GM19397 (cell line): ENCODE measurements at regions not wholly inside any gene's neighbourhood (a gene's known extent, or its start where the extent isn't known, plus 50 kb on each side); places are given as distances from the start of the nearest gene placed in this dataset.
"Not testable (repeated sequence)": the region's sequence is repeated elsewhere in the genome, so short reads cannot be mapped to it uniquely, and the experiment has no call there.

ENCODE experiments used
- ATAC-seq: cut with Tn5 transposase; IDR thresholded peaks from one replicate; pipeline ENCODE4 v1.9.1; 2021; ENCODE audit warnings: mild to moderate bottlenecking, moderate library complexity; ENCODE audit not compliant: unreplicated experiment

GRCh38 chr11:25488176-25488575, 843.8 kb upstream of the ANO3 start:
- ATAC-seq: not testable (repeated sequence)

- not testable (repeated sequence) for ATAC-seq
Observed at GRCh38 chr11:25501426-25501825, 830.5 kb upstream of the ANO3 start.

GRCh38 chr11:25515576-25515975, 816.4 kb upstream of the ANO3 start:
- ATAC-seq: no peak

- ATAC-seq: no peak
Observed at GRCh38 chr11:25520459-25520858, 811.5 kb upstream of the ANO3 start.

- no peak for ATAC-seq
Observed at GRCh38 chr11:25527841-25528240, 804.1 kb upstream of the ANO3 start.

- no peak for ATAC-seq
Observed at GRCh38 chr11:25529572-25529971, 802.4 kb upstream of the ANO3 start.

- no peak for ATAC-seq
Observed at GRCh38 chr11:25535467-25536272, 796.3 kb upstream of the ANO3 start.

- no peak for ATAC-seq
Observed at GRCh38 chr11:25536289-25536688, 795.6 kb upstream of the ANO3 start.

- no peak for ATAC-seq
Observed at GRCh38 chr11:25537393-25537792, 794.5 kb upstream of the ANO3 start.

- no peak for ATAC-seq
Observed at GRCh38 chr11:25547292-25547691, 784.6 kb upstream of the ANO3 start.

GRCh38 chr11:25562417-25562816, 769.5 kb upstream of the ANO3 start:
- no peak for ATAC-seq

- no peak for ATAC-seq
Observed at GRCh38 chr11:25565846-25566245, 766.1 kb upstream of the ANO3 start.

- ATAC-seq: no peak
Observed at GRCh38 chr11:25566298-25567200, 765.4 kb upstream of the ANO3 start.

GRCh38 chr11:25576320-25576719, 755.6 kb upstream of the ANO3 start:
- no peak for ATAC-seq

- ATAC-seq: not testable (repeated sequence)
Observed at GRCh38 chr11:25579554-25579953, 752.4 kb upstream of the ANO3 start.

GRCh38 chr11:25583596-25583995, 748.3 kb upstream of the ANO3 start:
- no peak for ATAC-seq

- ATAC-seq: no peak
Observed at GRCh38 chr11:25587496-25587895, 744.4 kb upstream of the ANO3 start.

- ATAC-seq: no peak
Observed at GRCh38 chr11:25593221-25593620, 738.7 kb upstream of the ANO3 start.

GRCh38 chr11:25596701-25597100, 735.2 kb upstream of the ANO3 start:
- no peak for ATAC-seq

GRCh38 chr11:25597696-25598095, 734.2 kb upstream of the ANO3 start:
- no peak for ATAC-seq

- ATAC-seq: no peak
Observed at GRCh38 chr11:25602149-25602548, 729.8 kb upstream of the ANO3 start.

GRCh38 chr11:25602959-25603358, 729.0 kb upstream of the ANO3 start:
- no peak for ATAC-seq
